Tibial artery (tissue), 4 donors: ENCODE measurements at regions not wholly inside any gene's neighbourhood (a gene's known extent, or its start where the extent isn't known, plus 50 kb on each side); places are given as distances from the start of the nearest gene placed in this dataset.

Experiments used
- DNase-seq, 2 donors: peaks; one replicate each; pipeline ENCODE4 v3.0.0-alpha.2; 2019
- H3K27ac ChIP-seq, 2 donors: fragments of 200-600 bp; sonication (generic) in 1 of 2; 1 replicate in 1 of 2; 2 replicates in 1 of 2; pipeline ENCODE4 v1.5.1; 2018 to 2019; ENCODE audit warnings: mild to moderate bottlenecking in 1 of 2
- H3K27me3 ChIP-seq, 2 donors: fragments of 200-600 bp; sonication (generic) in 1 of 2; one replicate each; pipeline versions ENCODE4 v1.5.1 to v1.6.0; 2016 to 2019
- H3K36me3 ChIP-seq, 3 donors: fragments of 200-600 bp; sonication (generic) in 2 of 3; one replicate each; pipeline ENCODE4 v1.5.1; 2016 to 2019; ENCODE audit warnings: mild to moderate bottlenecking in 2 of 3
- H3K4me1 ChIP-seq, 4 donors: fragments of 200-600 bp; sonication (generic) in 2 of 4; 1 replicate in 3 of 4; 2 replicates in 1 of 4; pipeline ENCODE4 v1.5.1; 2016 to 2019
- H3K4me3 ChIP-seq, 2 donors: fragments of 200-600 bp; sonication (generic) in 1 of 2; 1 replicate in 1 of 2; 2 replicates in 1 of 2; pipeline ENCODE4 v1.5.1; 2018 to 2019; ENCODE audit warnings: mild to moderate bottlenecking in 2 of 2
- H3K9me3 ChIP-seq, 3 donors: fragments of 200-600 bp; sonication (generic) in 1 of 3; one replicate each; pipeline ENCODE4 v1.5.1; 2016 to 2019
- intact Hi-C: fragments of 100-400 bp; cut with DNase I; formaldehyde crosslinking; loops from one replicate; pipeline ENCODE4 v1.15.0; 2023; ENCODE audit warnings: low total_unique reads
- TF ChIP-seq, protein P1 (sequence below), 2 experiments: fragments of 200-600 bp in 1 of 2; fragments of 450-650 bp in 1 of 2; IDR thresholded peaks; one replicate each; pipeline ENCODE4 v1.5.1; 2017 to 2019; ENCODE audit warnings: antibody characterized with exemption in 2 of 2, mild to moderate bottlenecking in 1 of 2, moderate library complexity in 1 of 2

DNA sequence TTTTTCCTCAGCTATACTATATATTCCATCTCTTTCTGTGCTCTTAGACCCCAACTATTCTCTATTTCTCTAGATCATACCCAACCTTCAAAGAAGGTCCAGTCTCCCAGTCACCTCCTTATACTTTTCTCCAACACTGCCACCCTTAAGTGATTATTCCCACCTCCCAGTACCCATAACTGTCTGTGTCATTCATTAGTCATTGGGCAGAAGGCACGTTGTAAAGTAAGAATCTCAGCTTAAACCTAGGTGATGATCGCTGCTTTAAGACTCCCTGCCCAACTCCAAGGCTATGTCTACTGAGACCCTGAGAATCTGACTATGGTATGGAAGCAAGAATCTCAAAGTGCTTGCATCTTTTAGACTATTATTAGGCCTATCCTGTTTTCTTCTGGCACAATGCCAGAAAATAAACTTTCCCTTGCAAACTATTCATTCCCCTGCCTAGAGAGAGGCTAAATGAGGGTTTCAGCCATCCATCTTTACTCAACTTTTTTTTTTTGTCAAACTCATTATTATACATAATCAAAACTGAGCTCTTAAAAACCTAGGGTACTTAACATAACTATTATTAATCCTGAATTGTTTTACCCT, 174.3 kb upstream of the DPT start:
- Histone ChIP-seq H3K4me3 (no peak overlapping the region), H3K27me3 (no peaks in the 10 kb centered on the region), H3K4me1 (peaks cover 0 to 3% (median 0%) of the 10 kb centered on the region in 4 donors), H3K9me3 (no peaks in the 10 kb centered on the region), H3K27ac (no peak overlapping the region), H3K36me3 (no peaks in the 10 kb centered on the region)
- intact Hi-C loops, result no loop called here
- TF ChIP-seq, protein P1, sequence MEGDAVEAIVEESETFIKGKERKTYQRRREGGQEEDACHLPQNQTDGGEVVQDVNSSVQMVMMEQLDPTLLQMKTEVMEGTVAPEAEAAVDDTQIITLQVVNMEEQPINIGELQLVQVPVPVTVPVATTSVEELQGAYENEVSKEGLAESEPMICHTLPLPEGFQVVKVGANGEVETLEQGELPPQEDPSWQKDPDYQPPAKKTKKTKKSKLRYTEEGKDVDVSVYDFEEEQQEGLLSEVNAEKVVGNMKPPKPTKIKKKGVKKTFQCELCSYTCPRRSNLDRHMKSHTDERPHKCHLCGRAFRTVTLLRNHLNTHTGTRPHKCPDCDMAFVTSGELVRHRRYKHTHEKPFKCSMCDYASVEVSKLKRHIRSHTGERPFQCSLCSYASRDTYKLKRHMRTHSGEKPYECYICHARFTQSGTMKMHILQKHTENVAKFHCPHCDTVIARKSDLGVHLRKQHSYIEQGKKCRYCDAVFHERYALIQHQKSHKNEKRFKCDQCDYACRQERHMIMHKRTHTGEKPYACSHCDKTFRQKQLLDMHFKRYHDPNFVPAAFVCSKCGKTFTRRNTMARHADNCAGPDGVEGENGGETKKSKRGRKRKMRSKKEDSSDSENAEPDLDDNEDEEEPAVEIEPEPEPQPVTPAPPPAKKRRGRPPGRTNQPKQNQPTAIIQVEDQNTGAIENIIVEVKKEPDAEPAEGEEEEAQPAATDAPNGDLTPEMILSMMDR (IDR thresholded peaks at IDR 0.05), result no peak
- DNase-seq, result no peak

DNA sequence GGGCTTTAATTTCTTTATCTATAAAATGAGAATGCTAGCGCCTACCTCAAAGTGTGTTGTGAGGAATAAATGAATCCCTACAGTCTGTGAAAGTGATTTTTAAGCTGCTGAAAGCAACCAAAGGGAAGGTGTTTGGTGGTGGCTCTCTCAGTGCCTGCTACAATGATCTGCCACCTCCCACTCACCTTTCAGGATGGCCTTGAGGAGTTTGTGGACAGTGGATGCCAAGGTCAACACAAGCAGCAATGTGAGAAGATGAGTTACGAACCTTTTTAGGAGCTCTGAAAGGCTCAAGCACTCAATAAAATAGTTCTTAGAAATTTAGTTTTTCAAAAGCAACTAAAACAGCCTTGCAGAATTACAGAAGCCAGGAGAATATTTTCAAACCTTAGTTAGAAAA, 176.6 kb upstream of the DPT start:
- Histone ChIP-seq H3K27ac (no peak overlapping the region), H3K4me1 (peaks cover 0 to 3% (median 0%) of the 10 kb centered on the region in 4 donors), H3K9me3 (no peaks in the 10 kb centered on the region), H3K36me3 (no peaks in the 10 kb centered on the region), H3K27me3 (no peaks in the 10 kb centered on the region), H3K4me3 (no peak overlapping the region)
- DNase-seq, result no peak
- TF ChIP-seq, protein P1 (IDR thresholded peaks at IDR 0.05), result no peak
- intact Hi-C loops, result no loop called here

DNA sequence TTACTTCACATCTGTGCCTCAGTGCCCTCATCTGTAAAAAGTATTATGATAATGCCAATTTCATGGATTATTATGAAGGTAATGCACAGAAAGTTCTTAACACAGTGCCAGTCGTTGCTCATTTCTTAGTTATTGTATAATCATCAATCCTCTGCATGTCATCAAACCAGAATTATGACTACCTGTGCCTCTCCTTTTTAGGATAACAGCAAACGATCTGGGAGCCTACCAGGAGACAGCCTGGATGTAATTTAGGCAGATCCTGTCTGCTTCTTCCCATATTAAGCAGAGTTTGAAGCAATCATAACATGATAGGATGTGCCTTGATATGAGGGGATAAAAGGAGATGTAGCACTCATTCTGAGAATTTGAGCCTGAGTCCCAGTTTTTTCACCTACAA, 177.4 kb upstream of the DPT start:
- Histone ChIP-seq H3K27ac (no peak overlapping the region), H3K27me3 (no peaks in the 10 kb centered on the region), H3K4me3 (no peak overlapping the region), H3K4me1 (peaks cover 0 to 3% (median 0%) of the 10 kb centered on the region in 4 donors), H3K9me3 (no peaks in the 10 kb centered on the region), H3K36me3 (no peaks in the 10 kb centered on the region)
- intact Hi-C loops, result no loop called here
- TF ChIP-seq, protein P1 (IDR thresholded peaks at IDR 0.05), result no peak
- DNase-seq, result no peak

DNA sequence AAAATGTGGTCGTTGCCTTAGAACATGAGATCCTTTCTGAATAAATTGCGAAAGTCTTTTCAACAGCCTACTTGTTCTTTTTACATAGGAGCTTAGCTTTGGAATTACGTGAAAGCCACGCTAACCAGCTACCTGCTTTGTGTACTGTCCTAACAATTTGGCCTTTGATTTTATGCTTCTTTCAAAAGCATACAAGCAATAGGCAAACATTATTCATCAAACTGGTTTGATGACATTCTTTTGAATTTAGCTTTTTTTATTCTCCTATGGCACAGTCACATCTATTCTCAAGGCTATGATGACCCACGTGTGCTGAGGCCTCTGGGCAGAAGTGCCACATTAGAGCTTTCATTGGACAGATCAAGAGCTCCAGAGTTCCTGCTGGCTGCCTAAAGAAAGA, 178.0 kb upstream of the DPT start:
- no peak overlapping the region for H3K27ac ChIP-seq
- no peaks in the 10 kb centered on the region for H3K9me3 ChIP-seq
- no peaks in the 10 kb centered on the region for H3K27me3 ChIP-seq
- no peaks in the 10 kb centered on the region for H3K36me3 ChIP-seq
- no peak for DNase-seq
- intact Hi-C loops, result no loop called here
- H3K4me1 ChIP-seq, result peaks cover 0 to 3% (median 0%) of the 10 kb centered on the region in 4 donors
- H3K4me3 ChIP-seq, result no peak overlapping the region
- TF ChIP-seq, protein P1 (IDR thresholded peaks at IDR 0.05), result no peak

DNA sequence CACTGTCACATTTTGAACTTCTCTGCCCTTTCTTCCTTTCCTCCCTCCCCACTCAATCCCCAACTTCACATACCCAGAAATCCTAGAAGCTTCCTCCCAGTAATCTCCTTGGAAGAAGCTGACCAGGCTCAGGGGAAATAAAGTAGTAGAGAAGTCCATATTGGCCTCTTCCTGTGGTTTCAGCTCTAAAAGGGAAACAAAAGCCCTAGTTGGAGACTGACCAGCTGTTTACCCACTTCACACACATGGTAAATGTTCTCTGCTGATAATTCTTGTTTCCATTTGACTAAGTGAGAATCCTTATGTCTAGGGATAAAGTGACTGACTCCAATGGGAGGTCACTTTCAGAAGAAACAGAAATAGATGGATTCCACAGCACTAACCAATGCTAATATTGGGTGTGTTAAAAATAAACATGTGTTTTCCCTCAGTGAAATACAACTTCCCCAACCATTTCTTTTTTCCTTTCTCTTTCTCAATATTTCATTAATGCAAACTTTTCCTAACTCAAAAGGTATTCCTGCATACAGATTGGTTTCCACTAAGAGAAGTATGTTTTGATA, 178.9 kb upstream of the DPT start:
- H3K4me3 ChIP-seq, result no peak overlapping the region
- H3K9me3 ChIP-seq, result no peaks in the 10 kb centered on the region
- H3K27ac ChIP-seq, result no peak overlapping the region
- peaks cover 0 to 3% (median 0%) of the 10 kb centered on the region in 4 donors for H3K4me1 ChIP-seq
- no peaks in the 10 kb centered on the region for H3K27me3 ChIP-seq
- H3K36me3 ChIP-seq, result no peaks in the 10 kb centered on the region
- TF ChIP-seq, protein P1 (IDR thresholded peaks at IDR 0.05), result no peak
- no peak for DNase-seq
- intact Hi-C loops, result no loop called here
